GM12878 (cell line): ENCODE measurements at regions not wholly inside any gene's neighbourhood (a gene's known extent, or its start where the extent isn't known, plus 50 kb on each side); places are given as distances from the start of the nearest gene placed in this dataset.

Source experiments
- CREM ChIP-seq: IDR thresholded peaks from 2 replicates; pipeline ENCODE4 v1.6.1; 2014; ENCODE audit warnings: antibody characterized with exemption, low read depth
- FOXM1 ChIP-seq: IDR thresholded peaks from 2 replicates; pipeline ENCODE4 v1.6.1; 2012; ENCODE audit warnings: low read depth, mild to moderate bottlenecking, inconsistent platforms, low read length, moderate library complexity
- MEF2B ChIP-seq: fragments of 450-650 bp; IDR thresholded peaks from 2 replicates; pipeline ENCODE4 v1.6.1; 2018; ENCODE audit warnings: mild to moderate bottlenecking, moderate library complexity; ENCODE audit not compliant: partially characterized antibody, poor library complexity, severe bottlenecking
- MTA3 ChIP-seq: IDR thresholded peaks from 2 replicates; pipeline ENCODE4 v1.6.1; 2012; ENCODE audit warnings: low read length, inconsistent platforms, borderline replicate concordance
- POLR2AphosphoS2 ChIP-seq: IDR thresholded peaks from 2 replicates; pipeline ENCODE4 v1.6.1; 2011; ENCODE audit warnings: low read depth, mild to moderate bottlenecking, low read length, improper control_type of control experiment, moderate library complexity
- RBBP5 ChIP-seq: fragments of 200-600 bp; sonication (generic); conservative IDR thresholded peaks from 2 replicates; pipeline ENCODE4 v1.6.1; 2016
- RFX5 ChIP-seq: IDR thresholded peaks from 2 replicates; pipeline ENCODE4 v1.6.1; 2011; ENCODE audit warnings: low read depth, low read length, improper control_type of control experiment
- TCF7 ChIP-seq: IDR thresholded peaks from 2 replicates; pipeline ENCODE4 v1.6.1; 2014; ENCODE audit warnings: antibody characterized with exemption, borderline replicate concordance

- TF ChIP-seq CREM, result no peak
- no peak for TF ChIP-seq FOXM1
- TF ChIP-seq POLR2AphosphoS2, result no peak
- TF ChIP-seq RBBP5, result no peak
- no peak for TF ChIP-seq TCF7
- TF ChIP-seq RFX5, result no peak
- no peak for TF ChIP-seq MTA3
- no peak for TF ChIP-seq MEF2B
These were observed 142.9 kb upstream of the VWC2 start for GRCh38 chr7:49630513-49630912.
